CD4-positive, alpha-beta T cell (primary cell): ENCODE measurements at regions not wholly inside any gene's neighbourhood (a gene's known extent, or its start where the extent isn't known, plus 50 kb on each side); places are given as distances from the start of the nearest gene placed in this dataset.

Experiments
- ATAC-seq: fragments of 200-7000 bp; cut with Tn5 transposase; one replicate; pipeline ENCODE4 v1.10.0; 2022; ENCODE audit warnings: mild to moderate bottlenecking; ENCODE audit not compliant: poor library complexity
- CTCF ChIA-PET: fragments of 350-600 bp; sonication (Branson Sonifier 250); formaldehyde crosslinking; loops from one replicate; lab custom pipeline; 2021; ENCODE audit warnings: antibody characterized with exemption, inconsistent platforms; lab: Charles Lee
- POLR2A ChIA-PET: fragments of 350-600 bp; sonication (Branson Sonifier 250); formaldehyde crosslinking; loops from one replicate; lab custom pipeline; 2021; ENCODE audit warnings: antibody characterized with exemption, inconsistent platforms; lab: Charles Lee
- DNase-seq, 14 experiments: peaks; one replicate each; pipeline ENCODE4 v3.0.0-alpha.2; 2013 to 2020; ENCODE audit warnings: mixed read lengths in 2 of 14
- H3K27ac ChIP-seq, 2 donors: one replicate each; pipeline versions ENCODE4 v1.5.1 to v1.7.0; 2013; ENCODE audit warnings: low read length in 2 of 2, low read depth in 1 of 2, mild to moderate bottlenecking in 1 of 2
- H3K27me3 ChIP-seq, 2 experiments: 1 replicate in 1 of 2; 2 replicates in 1 of 2; pipeline versions ENCODE4 v1.6.1 to v1.7.0; 2013; ENCODE audit warnings: low read length in 2 of 2, control low read depth in 1 of 2, mild to moderate bottlenecking in 1 of 2, moderate library complexity in 1 of 2; ENCODE audit not compliant: insufficient read depth in 2 of 2, control insufficient read depth in 1 of 2
- H3K36me3 ChIP-seq: one replicate; pipeline ENCODE4 v1.6.1; 2013; ENCODE audit warnings: low read length, control low read depth; ENCODE audit not compliant: insufficient read depth
- H3K4me1 ChIP-seq: one replicate; pipeline ENCODE4 v1.6.1; 2013; ENCODE audit warnings: low read length, control low read depth; ENCODE audit not compliant: insufficient read depth
- H3K4me3 ChIP-seq: one replicate; pipeline ENCODE4 v1.5.1; 2013; ENCODE audit warnings: mild to moderate bottlenecking, low read length, moderate library complexity
- H3K9me3 ChIP-seq, 2 experiments: 1 replicate in 1 of 2; 2 replicates in 1 of 2; pipeline versions ENCODE4 v1.6.1 to v1.7.0; 2013; ENCODE audit warnings: low read length in 2 of 2, mild to moderate bottlenecking in 2 of 2, control low read depth in 1 of 2, moderate library complexity in 1 of 2; ENCODE audit not compliant: control insufficient read depth in 1 of 2, insufficient read depth in 1 of 2
- H3K27ac Mint-ChIP-seq: one replicate; pipeline ENCODE4 v1.8.0; 2020; ENCODE audit warnings: mixed read lengths
- H3K27me3 Mint-ChIP-seq: one replicate; pipeline ENCODE4 v1.8.0; 2021; ENCODE audit warnings: mixed read lengths
- H3K36me3 Mint-ChIP-seq: one replicate; pipeline ENCODE4 v1.8.0; 2021; ENCODE audit warnings: low read depth, mixed read lengths
- H3K4me1 Mint-ChIP-seq: one replicate; pipeline ENCODE4 v1.8.0; 2021; ENCODE audit warnings: low read depth, mixed read lengths
- H3K4me3 Mint-ChIP-seq: one replicate; pipeline ENCODE4 v1.8.0; 2020; ENCODE audit warnings: mild to moderate bottlenecking, mixed read lengths
- H3K9me3 Mint-ChIP-seq: one replicate; pipeline ENCODE4 v1.8.0; 2020; ENCODE audit warnings: mixed read lengths
- CTCF ChIP-seq: fragments of 200-600 bp; IDR thresholded peaks from one replicate; pipeline ENCODE4 v1.8.0; 2022; ENCODE audit warnings: antibody characterized with exemption, mild to moderate bottlenecking
- intact Hi-C, 2 experiments: fragments of 100-400 bp; cut with DNase I in 1 of 2; cut with micrococcal nuclease in 1 of 2; formaldehyde crosslinking; loops; one replicate each; pipeline versions ENCODE4 v1.15.1 to v1.9.0; 2023 to 2025; cut with DNase I, micrococcal nuclease

GRCh38 chr11:106187860-106188456 lies 110.5 kb downstream of the AASDHPPT start:
- POLR2A ChIA-PET, result no interaction called here
- no peak overlapping the region for H3K27ac ChIP-seq
- H3K36me3 ChIP-seq, result no peaks in the 10 kb centered on the region
- H3K4me1 Mint-ChIP-seq, result no peaks in the 10 kb centered on the region
- H3K4me3 ChIP-seq, result no peak overlapping the region
- DNase-seq, result no peak
- H3K27me3 ChIP-seq, result no peaks in the 10 kb centered on the region
- CTCF ChIA-PET, result no interaction called here
- no peak for ATAC-seq
- no peak overlapping the region for H3K27ac Mint-ChIP-seq
- H3K4me3 Mint-ChIP-seq, result no peak overlapping the region
- no peaks in the 10 kb centered on the region for H3K36me3 Mint-ChIP-seq
- no peaks in the 10 kb centered on the region for H3K9me3 ChIP-seq
- no peaks in the 10 kb centered on the region for H3K9me3 Mint-ChIP-seq
- intact Hi-C loops, result no loop called here
- H3K27me3 Mint-ChIP-seq, result peaks cover 3% of the 10 kb centered on the region
- TF ChIP-seq CTCF, result no peak
- H3K4me1 ChIP-seq, result no peaks in the 10 kb centered on the region

- Histone ChIP-seq H3K27me3 (no peaks in the 10 kb centered on the region), H3K27ac (no peak overlapping the region), H3K4me1 (no peaks in the 10 kb centered on the region), H3K9me3 (no peaks in the 10 kb centered on the region), H3K4me3 (no peak overlapping the region), H3K36me3 (no peaks in the 10 kb centered on the region)
- intact Hi-C loops, result no loop called here
- Mint-ChIP-seq H3K9me3 (no peaks in the 10 kb centered on the region), H3K27me3 (peaks cover 3% of the 10 kb centered on the region), H3K4me1 (no peaks in the 10 kb centered on the region), H3K4me3 (no peak overlapping the region), H3K36me3 (no peaks in the 10 kb centered on the region), H3K27ac (no peak overlapping the region)
- CTCF ChIA-PET, result no interaction called here
- ATAC-seq, result no peak
- TF ChIP-seq CTCF, result no peak
- DNase-seq, result no peak
- POLR2A ChIA-PET, result no interaction called here
Observed at GRCh38 chr11:106193956-106194355, 116.5 kb downstream of the AASDHPPT start.

GRCh38 chr11:106197438-106197837 lies 120.0 kb downstream of the AASDHPPT start:
- Mint-ChIP-seq H3K27me3 (peaks cover 3% of the 10 kb centered on the region), H3K27ac (no peak overlapping the region), H3K36me3 (no peaks in the 10 kb centered on the region), H3K4me1 (no peaks in the 10 kb centered on the region), H3K9me3 (no peaks in the 10 kb centered on the region), H3K4me3 (no peak overlapping the region)
- peaks cover 0 to 5% of the 10 kb centered on the region in 2 experiments for H3K27me3 ChIP-seq
- intact Hi-C loops, result no loop called here
- CTCF ChIA-PET, result no interaction called here
- no peak overlapping the region for H3K27ac ChIP-seq
- no peaks in the 10 kb centered on the region for H3K4me1 ChIP-seq
- POLR2A ChIA-PET, result no interaction called here
- H3K4me3 ChIP-seq, result no peak overlapping the region
- DNase-seq (no peak), ATAC-seq (no peak)
- no peak for TF ChIP-seq CTCF
- no peaks in the 10 kb centered on the region for H3K9me3 ChIP-seq
- no peaks in the 10 kb centered on the region for H3K36me3 ChIP-seq
